ENCODE measurements at regions not wholly inside any gene's neighbourhood (a gene's known extent, or its start where the extent isn't known, plus 50 kb on each side); places are given as distances from the start of the nearest gene placed in this dataset.

GRCh38 chr18:1976484-1976883 lies 594.8 kb downstream of the METTL4 start:
- TF ChIP-seq CTCF (IDR thresholded peaks at IDR 0.05) (no peak), TP53 (CRISPR knock-in tag; IDR thresholded peaks at IDR 0.05) (no peak), ZNF317 (CRISPR knock-in tag; IDR thresholded peaks at IDR 0.05; ENCODE audit: borderline replicate concordance, low read depth) (no peak), ARID4B (CRISPR knock-in tag; IDR thresholded peaks at IDR 0.05; ENCODE audit: borderline replicate concordance) (no peak), MAX (CRISPR knock-in tag; IDR thresholded peaks at IDR 0.05) (no peak), SMAD4 (CRISPR knock-in tag; IDR thresholded peaks at IDR 0.05) (no peak), IRF2 (CRISPR knock-in tag; IDR thresholded peaks at IDR 0.05; ENCODE audit: borderline replicate concordance, low read depth) (no peak)

All from WTC11 (cell line).